ENCODE measurements at regions not wholly inside any gene's neighbourhood (a gene's known extent, or its start where the extent isn't known, plus 50 kb on each side); places are given as distances from the start of the nearest gene placed in this dataset.

GRCh38 chr1:29447368-29447767, 211.0 kb downstream of the PTPRU start:
- DNase-seq (ENCODE audit: extremely low spot score) = no peak
- Histone ChIP-seq H3K4me1 (no peaks in the 10 kb centered on the region), H3K27me3 (peaks cover 0 to 57% (median 0%) of the 10 kb centered on the region in 4 donors), H3K36me3 (no peaks in the 10 kb centered on the region), H3K4me3 (no peak overlapping the region), H3K9me3 (no peaks in the 10 kb centered on the region), H3K27ac (replicated peaks in 1 of 4) (no peak overlapping the region)
- TF ChIP-seq POLR2A (IDR thresholded peaks at IDR 0.05; ENCODE audit: low read depth) (no peak), CTCF (IDR thresholded peaks at IDR 0.05) (no peak), POLR2AphosphoS5 (IDR thresholded peaks at IDR 0.05) (no peak), EP300 (IDR thresholded peaks at IDR 0.05) (no peak)
- WGBS = 86% methylated on average over 3 of the region's 3 CpGs
- intact Hi-C loops (cut with DNase I) = no loop called here

GRCh38 chr1:29444782-29445729, 208.7 kb downstream of the PTPRU start:
- intact Hi-C loops (cut with DNase I) = no loop called here
- peaks cover 0 to 64% (median 0%) of the 10 kb centered on the region in 4 donors for H3K27me3 ChIP-seq

GRCh38 chr1:29444081-29444715, 207.9 kb downstream of the PTPRU start:
- no peak for DNase-seq (ENCODE audit: extremely low spot score)
- Histone ChIP-seq H3K27me3 (peaks cover 0 to 65% (median 0%) of the 10 kb centered on the region in 4 donors), H3K4me3 (no peak overlapping the region), H3K27ac (replicated peaks in 1 of 4) (no peak overlapping the region), H3K9me3 (no peaks in the 10 kb centered on the region), H3K36me3 (no peaks in the 10 kb centered on the region), H3K4me1 (no peaks in the 10 kb centered on the region)
- TF ChIP-seq POLR2AphosphoS5 (IDR thresholded peaks at IDR 0.05) (no peak), CTCF (IDR thresholded peaks at IDR 0.05) (no peak), POLR2A (IDR thresholded peaks at IDR 0.05; ENCODE audit: low read depth) (no peak), EP300 (IDR thresholded peaks at IDR 0.05) (no peak)
- 66% methylated on average over 8 of the region's 8 CpGs for WGBS
- intact Hi-C loops (cut with DNase I) = no loop called here

More at GRCh38 chr1:29444782-29445729, 208.7 kb downstream of the PTPRU start:
- Histone ChIP-seq H3K4me3 (no peak overlapping the region), H3K9me3 (no peaks in the 10 kb centered on the region), H3K27ac (replicated peaks in 1 of 4) (no peak overlapping the region), H3K36me3 (no peaks in the 10 kb centered on the region), H3K4me1 (no peaks in the 10 kb centered on the region)
- no peak for DNase-seq (ENCODE audit: extremely low spot score)
- no peak for TF ChIP-seq EP300 (IDR thresholded peaks at IDR 0.05)
- no peak for TF ChIP-seq CTCF (IDR thresholded peaks at IDR 0.05)
- no peak for TF ChIP-seq POLR2AphosphoS5 (IDR thresholded peaks at IDR 0.05)
- no peak for TF ChIP-seq POLR2A (IDR thresholded peaks at IDR 0.05; ENCODE audit: low read depth)
- 74% methylated on average over 13 of the region's 13 CpGs for WGBS

GRCh38 chr1:29441916-29442668, 205.8 kb downstream of the PTPRU start:
- H3K4me1 ChIP-seq = no peaks in the 10 kb centered on the region
- intact Hi-C loops (cut with DNase I) = no loop called here
- no peak overlapping the region for H3K4me3 ChIP-seq
- no peaks in the 10 kb centered on the region for H3K36me3 ChIP-seq
- WGBS = 79% methylated on average over 9 of the region's 10 CpGs
- no peak for DNase-seq (ENCODE audit: extremely low spot score)
- TF ChIP-seq CTCF (IDR thresholded peaks at IDR 0.05) (no peak), EP300 (IDR thresholded peaks at IDR 0.05) (no peak), POLR2AphosphoS5 (IDR thresholded peaks at IDR 0.05) (no peak), POLR2A (IDR thresholded peaks at IDR 0.05; ENCODE audit: low read depth) (no peak)
- no peak overlapping the region for H3K27ac ChIP-seq (replicated peaks in 1 of 4)
- peaks cover 0 to 75% (median 0%) of the 10 kb centered on the region in 4 donors for H3K27me3 ChIP-seq
- H3K9me3 ChIP-seq = no peaks in the 10 kb centered on the region

All from esophagus muscularis mucosa (tissue), 4 donors.